H9 (cell line): ENCODE measurements at regions not wholly inside any gene's neighbourhood (a gene's known extent, or its start where the extent isn't known, plus 50 kb on each side); places are given as distances from the start of the nearest gene placed in this dataset.

Experiments
- DNase-seq: peaks from one replicate; pipeline ENCODE4 v3.0.0-alpha.2; 2017
- H2AFZ ChIP-seq: one replicate; pipeline ENCODE4 v1.6.1; 2013; ENCODE audit warnings: mild to moderate bottlenecking, low read length, control low read depth, moderate library complexity
- H2AK5ac ChIP-seq: 2 replicates; pipeline ENCODE4 v1.6.1; 2013; ENCODE audit warnings: low read length, control low read depth, mixed read lengths; ENCODE audit not compliant: insufficient read length
- H2BK120ac ChIP-seq: one replicate; pipeline ENCODE4 v1.6.1; 2013; ENCODE audit warnings: low read depth, mild to moderate bottlenecking, low read length, control low read depth, inconsistent platforms; ENCODE audit not compliant: poor library complexity, severe bottlenecking
- H2BK12ac ChIP-seq: 2 replicates; pipeline ENCODE4 v1.6.1; 2013; ENCODE audit warnings: low read length, control low read depth, mixed read lengths, low read depth; ENCODE audit not compliant: insufficient read length
- H2BK15ac ChIP-seq: 2 replicates; pipeline ENCODE4 v1.6.1; 2013; ENCODE audit warnings: low read depth, low read length, control low read depth
- H2BK20ac ChIP-seq: one replicate; pipeline ENCODE4 v1.6.1; 2013; ENCODE audit warnings: low read depth, mild to moderate bottlenecking, low read length, control low read depth, inconsistent platforms; ENCODE audit not compliant: poor library complexity, severe bottlenecking
- H2BK5ac ChIP-seq: 2 replicates; pipeline ENCODE4 v1.6.1; 2013; ENCODE audit warnings: low read length, control low read depth, mixed read lengths; ENCODE audit not compliant: insufficient read length
- H3K14ac ChIP-seq: 2 replicates; pipeline ENCODE4 v1.6.1; 2013; ENCODE audit warnings: low read length, control low read depth; ENCODE audit not compliant: insufficient read depth
- H3K18ac ChIP-seq: 2 replicates; pipeline ENCODE4 v1.6.1; 2013; ENCODE audit warnings: low read depth, mild to moderate bottlenecking, mixed read lengths, low read length, control low read depth; ENCODE audit not compliant: insufficient read length
- H3K23ac ChIP-seq: 2 replicates; pipeline ENCODE4 v1.6.1; 2013; ENCODE audit warnings: low read length, control low read depth, mixed read lengths, low read depth; ENCODE audit not compliant: insufficient read length
- H3K23me2 ChIP-seq: 2 replicates; pipeline ENCODE4 v1.6.1; 2013; ENCODE audit warnings: low read depth, mild to moderate bottlenecking, mixed read lengths, low read length, control low read depth; ENCODE audit not compliant: insufficient read length, poor library complexity, severe bottlenecking
- H3K27ac ChIP-seq: 2 replicates; pipeline ENCODE4 v1.5.1; 2013; ENCODE audit warnings: low read length, control low read depth, mixed read lengths, low read depth; ENCODE audit not compliant: insufficient read length
- H3K27me3 ChIP-seq: 2 replicates; pipeline ENCODE4 v1.6.1; 2013; ENCODE audit warnings: low read length, control low read depth, inconsistent platforms; ENCODE audit not compliant: insufficient read depth
- H3K4ac ChIP-seq: 2 replicates; pipeline ENCODE4 v1.6.1; 2013; ENCODE audit warnings: low read depth, mild to moderate bottlenecking, control low read depth, inconsistent platforms, low read length, moderate library complexity
- H3K4me1 ChIP-seq: 2 replicates; pipeline ENCODE4 v1.6.1; 2013; ENCODE audit warnings: low read length, control low read depth, inconsistent platforms; ENCODE audit not compliant: insufficient read depth
- H3K4me2 ChIP-seq: 2 replicates; pipeline ENCODE4 v1.6.1; 2013; ENCODE audit warnings: low read length, control low read depth, mixed read lengths; ENCODE audit not compliant: insufficient read length, insufficient read depth
- H3K56ac ChIP-seq: 2 replicates; pipeline ENCODE4 v1.6.1; 2013; ENCODE audit warnings: low read depth, mild to moderate bottlenecking, mixed read lengths, low read length, control low read depth; ENCODE audit not compliant: insufficient read length
- H3K79me1 ChIP-seq: 2 replicates; pipeline ENCODE4 v1.6.1; 2013; ENCODE audit warnings: low read depth, mild to moderate bottlenecking, moderate library complexity, low read length, control low read depth, inconsistent platforms; ENCODE audit not compliant: insufficient read depth, poor library complexity, severe bottlenecking
- H3K79me2 ChIP-seq: 2 replicates; pipeline ENCODE4 v1.6.1; 2013; ENCODE audit warnings: low read length, control low read depth, inconsistent platforms; ENCODE audit not compliant: insufficient read depth
- H3K9ac ChIP-seq: 2 replicates; pipeline ENCODE4 v1.6.1; 2013; ENCODE audit warnings: low read length, control low read depth, mixed read lengths; ENCODE audit not compliant: insufficient read length; ENCODE audit errors: extremely low read depth
- H3K9me3 ChIP-seq: one replicate; pipeline ENCODE4 v1.6.1; 2013; ENCODE audit warnings: low read depth, low read length, inconsistent platforms; ENCODE audit not compliant: control insufficient read depth
- H3T11ph ChIP-seq: one replicate; pipeline ENCODE4 v1.6.1; 2013; ENCODE audit warnings: mild to moderate bottlenecking, low read length, control low read depth, inconsistent platforms
- H4K20me1 ChIP-seq: one replicate; pipeline ENCODE4 v1.6.1; 2013; ENCODE audit not compliant: control insufficient read depth, insufficient read length, insufficient read depth
- H4K5ac ChIP-seq: 2 replicates; pipeline ENCODE4 v1.6.1; 2013; ENCODE audit warnings: low read depth, mild to moderate bottlenecking, mixed read lengths, low read length, control low read depth; ENCODE audit not compliant: insufficient read length
- H4K8ac ChIP-seq: replicated peaks from 2 replicates; pipeline ENCODE4 v1.6.1; 2013; ENCODE audit warnings: low read length, control low read depth, mixed read lengths, low read depth; ENCODE audit not compliant: insufficient read length
- H4K91ac ChIP-seq: 2 replicates; pipeline ENCODE4 v1.6.1; 2013; ENCODE audit warnings: low read depth, mild to moderate bottlenecking, moderate library complexity, mixed read lengths, low read length, control low read depth; ENCODE audit not compliant: insufficient read length
- H3K27ac Mint-ChIP-seq, 3 experiments: 2 replicates in 2 of 3; 3 replicates in 1 of 3; pipeline ENCODE4 v1.8.0; 2020 to 2021; ENCODE audit warnings: mixed read lengths in 3 of 3, mild to moderate bottlenecking in 1 of 3, moderate library complexity in 1 of 3
- H3K27me3 Mint-ChIP-seq: 2 replicates; pipeline ENCODE4 v1.8.0; 2021; ENCODE audit warnings: low read depth, mild to moderate bottlenecking, moderate library complexity, mixed read lengths
- H3K36me3 Mint-ChIP-seq, 3 experiments: 2 replicates in 2 of 3; 3 replicates in 1 of 3; pipeline ENCODE4 v1.8.0; 2020 to 2021; ENCODE audit warnings: low read depth in 3 of 3, mixed read lengths in 3 of 3; ENCODE audit not compliant: insufficient read depth in 1 of 3
- H3K4me1 Mint-ChIP-seq, 2 experiments: 2 replicates each; pipeline ENCODE4 v1.8.0; 2020; ENCODE audit warnings: mixed read lengths in 2 of 2
- H3K4me3 Mint-ChIP-seq, 2 experiments: 2 replicates in 1 of 2; 3 replicates in 1 of 2; pipeline ENCODE4 v1.8.0; 2020 to 2021; ENCODE audit warnings: mild to moderate bottlenecking in 2 of 2, mixed read lengths in 2 of 2, moderate library complexity in 1 of 2
- H3K9me3 Mint-ChIP-seq, 2 experiments: 2 replicates in 1 of 2; 3 replicates in 1 of 2; pipeline ENCODE4 v1.8.0; 2020; ENCODE audit warnings: mild to moderate bottlenecking in 2 of 2, mixed read lengths in 2 of 2, moderate library complexity in 1 of 2
- WGBS: extraction: QIAGEN DNeasy Blood & Tissue Kit; methylation state at CpG from one replicate; pipeline ENCODE4 v1.1.7; 2013; ENCODE audit warnings: missing lambda C conversion rate, low lambda C conversion rate, mixed read lengths; ENCODE audit not compliant: insufficient read length; ENCODE audit errors: extremely low coverage; 5-methylcytosine and 5-hydroxymethylcytosine counted together
- TF ChIP-seq, protein P1 (sequence below): fragments of 200-600 bp; sonication (generic); conservative IDR thresholded peaks from 3 replicates; pipeline ENCODE4 v1.8.0; 2021; ENCODE audit warnings: antibody characterized with exemption, mild to moderate bottlenecking

- Histone ChIP-seq H3K9me3 (no peaks in the 10 kb centered on the region), H3K14ac (no peak overlapping the region), H2BK5ac (no peak overlapping the region), H2BK20ac (no peak overlapping the region), H3K23me2 (no peaks in the 10 kb centered on the region), H3K18ac (no peak overlapping the region), H4K20me1 (no peaks in the 10 kb centered on the region), H2AK5ac (no peak overlapping the region), H2AFZ (no peak overlapping the region), H3K9ac (no peak overlapping the region), H2BK120ac (no peak overlapping the region), H3K4me1 (no peaks in the 10 kb centered on the region), H3K56ac (no peak overlapping the region), H3K4me2 (no peak overlapping the region), H4K91ac (no peak overlapping the region), H3K27ac (no peak overlapping the region), H3T11ph (no peak overlapping the region), H3K79me1 (no peaks in the 10 kb centered on the region), H2BK15ac (no peak overlapping the region), H4K5ac (no peak overlapping the region), H3K79me2 (no peaks in the 10 kb centered on the region), H2BK12ac (no peak overlapping the region), H3K27me3 (no peaks in the 10 kb centered on the region), H3K4ac (no peak overlapping the region), H4K8ac (no peak overlapping the region), H3K23ac (no peak overlapping the region)
- DNase-seq: no peak
- H3K4me1 Mint-ChIP-seq: peaks cover 3 to 5% of the 10 kb centered on the region in 2 experiments; a peak in 2 of 4 replicates
- H3K27ac Mint-ChIP-seq: no peak overlapping the region; a peak in 1 of 7 replicates
- H3K27me3 Mint-ChIP-seq: no peaks in the 10 kb centered on the region
- H3K9me3 Mint-ChIP-seq: no peaks in the 10 kb centered on the region
- no peaks in the 10 kb centered on the region for H3K36me3 Mint-ChIP-seq
- TF ChIP-seq, protein P1, sequence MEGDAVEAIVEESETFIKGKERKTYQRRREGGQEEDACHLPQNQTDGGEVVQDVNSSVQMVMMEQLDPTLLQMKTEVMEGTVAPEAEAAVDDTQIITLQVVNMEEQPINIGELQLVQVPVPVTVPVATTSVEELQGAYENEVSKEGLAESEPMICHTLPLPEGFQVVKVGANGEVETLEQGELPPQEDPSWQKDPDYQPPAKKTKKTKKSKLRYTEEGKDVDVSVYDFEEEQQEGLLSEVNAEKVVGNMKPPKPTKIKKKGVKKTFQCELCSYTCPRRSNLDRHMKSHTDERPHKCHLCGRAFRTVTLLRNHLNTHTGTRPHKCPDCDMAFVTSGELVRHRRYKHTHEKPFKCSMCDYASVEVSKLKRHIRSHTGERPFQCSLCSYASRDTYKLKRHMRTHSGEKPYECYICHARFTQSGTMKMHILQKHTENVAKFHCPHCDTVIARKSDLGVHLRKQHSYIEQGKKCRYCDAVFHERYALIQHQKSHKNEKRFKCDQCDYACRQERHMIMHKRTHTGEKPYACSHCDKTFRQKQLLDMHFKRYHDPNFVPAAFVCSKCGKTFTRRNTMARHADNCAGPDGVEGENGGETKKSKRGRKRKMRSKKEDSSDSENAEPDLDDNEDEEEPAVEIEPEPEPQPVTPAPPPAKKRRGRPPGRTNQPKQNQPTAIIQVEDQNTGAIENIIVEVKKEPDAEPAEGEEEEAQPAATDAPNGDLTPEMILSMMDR: no peak
- no peak overlapping the region for H3K4me3 Mint-ChIP-seq
- no CpG with 5 or more reads among the region's 11 CpGs for WGBS
Measured at GRCh38 chr4:27568236-27568951, 707.8 kb downstream of the STIM2 start.
